Heart left ventricle (tissue), 13 donors: ENCODE measurements at regions not wholly inside any gene's neighbourhood (a gene's known extent, or its start where the extent isn't known, plus 50 kb on each side); places are given as distances from the start of the nearest gene placed in this dataset.

Experiments
- POLR2A ChIP-seq, 2 donors: fragments of 450-650 bp; IDR thresholded peaks; one replicate each; pipeline ENCODE4 v1.6.1; 2017; ENCODE audit warnings: antibody characterized with exemption in 2 of 2, mild to moderate bottlenecking in 2 of 2, moderate library complexity in 2 of 2
- TF ChIP-seq, protein P1 (sequence below), 12 donors: fragments of 200-600 bp; sonication (generic) in 4 of 12; IDR thresholded peaks; one replicate each; pipeline versions ENCODE4 v1.5.0 to v1.8.0; 2018 to 2022; ENCODE audit warnings: antibody characterized with exemption in 12 of 12, mild to moderate bottlenecking in 5 of 12
- donor health status: ischemic (EF 13 %, LVEDD 7.1; RV severe dilation, severe dysfunction).
- donor health status: DM: no; HTN: yes; CAD: no.
- donor health status: DM: no; HTN: no; CAD: no.
- donor health status: ischemic (EF 25% LVEDD 6.9; RV normal size, moderate dysfunction).
- donor health status: ischemic (EF 25% LVEDD 5.7; RV mildly dilated, moderate dysfunction).
- donor health status: ischemic (EF 35%, LVEDD 5.7; RV mildly dilated, moderate dysfunction).
- donor health status: nonischemic (EF 11% LVEDD 7.7; RV severe dilation, severe dysfunction).
- donor health status: DM: yes; HTN: yes; CAD: no.
- donor health status: PGD.
- donor health status: ischemic (EF 29% LVEDD 5.4; RV normal size, mild dysfunction).
- donor health status: nonischemic (EF 23%, LVEDD 6.1; RV moderate dilation, normal function).

DNA sequence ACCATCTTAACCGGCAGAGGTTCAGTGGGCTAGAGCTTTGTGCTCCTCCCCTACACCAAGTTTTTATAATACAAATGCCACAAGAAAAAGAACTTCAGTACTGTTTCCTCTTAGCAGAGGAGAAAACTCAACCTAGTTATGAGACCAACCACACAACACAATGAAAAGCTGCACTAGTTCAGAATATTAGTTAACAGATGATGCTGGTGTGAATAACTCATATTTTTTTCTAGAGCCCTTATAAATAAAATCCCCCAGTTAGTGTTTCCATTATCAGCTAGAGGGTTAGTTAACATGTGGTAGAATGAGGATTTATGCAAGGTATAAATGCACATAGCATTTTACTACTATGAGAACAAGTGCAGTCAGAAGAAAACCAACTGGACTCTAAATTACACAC, 61.9 kb upstream of the AMN1 start:
- TF ChIP-seq POLR2A (IDR thresholded peaks at IDR 0.05) = no peak
- TF ChIP-seq, protein P1, sequence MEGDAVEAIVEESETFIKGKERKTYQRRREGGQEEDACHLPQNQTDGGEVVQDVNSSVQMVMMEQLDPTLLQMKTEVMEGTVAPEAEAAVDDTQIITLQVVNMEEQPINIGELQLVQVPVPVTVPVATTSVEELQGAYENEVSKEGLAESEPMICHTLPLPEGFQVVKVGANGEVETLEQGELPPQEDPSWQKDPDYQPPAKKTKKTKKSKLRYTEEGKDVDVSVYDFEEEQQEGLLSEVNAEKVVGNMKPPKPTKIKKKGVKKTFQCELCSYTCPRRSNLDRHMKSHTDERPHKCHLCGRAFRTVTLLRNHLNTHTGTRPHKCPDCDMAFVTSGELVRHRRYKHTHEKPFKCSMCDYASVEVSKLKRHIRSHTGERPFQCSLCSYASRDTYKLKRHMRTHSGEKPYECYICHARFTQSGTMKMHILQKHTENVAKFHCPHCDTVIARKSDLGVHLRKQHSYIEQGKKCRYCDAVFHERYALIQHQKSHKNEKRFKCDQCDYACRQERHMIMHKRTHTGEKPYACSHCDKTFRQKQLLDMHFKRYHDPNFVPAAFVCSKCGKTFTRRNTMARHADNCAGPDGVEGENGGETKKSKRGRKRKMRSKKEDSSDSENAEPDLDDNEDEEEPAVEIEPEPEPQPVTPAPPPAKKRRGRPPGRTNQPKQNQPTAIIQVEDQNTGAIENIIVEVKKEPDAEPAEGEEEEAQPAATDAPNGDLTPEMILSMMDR (IDR thresholded peaks at IDR 0.05) = no peak
